ENCODE measurements at regions not wholly inside any gene's neighbourhood (a gene's known extent, or its start where the extent isn't known, plus 50 kb on each side); places are given as distances from the start of the nearest gene placed in this dataset.

- DNase-seq, result no peak
- no peaks in the 10 kb centered on the region for H4K20me1 ChIP-seq (ENCODE audit: low read length)
- H3K4me3 ChIP-seq (ENCODE audit: low read length), result no peak overlapping the region
- no peak overlapping the region for H2AFZ ChIP-seq (ENCODE audit: low read length)
- H3K27ac ChIP-seq (ENCODE audit: low read length), result no peak overlapping the region
- no peak overlapping the region for H3K4me2 ChIP-seq (ENCODE audit: low read length)
- H3K4me1 ChIP-seq (ENCODE audit: insufficient read depth, low read length), result no peaks in the 10 kb centered on the region
- TF ChIP-seq EZH2phosphoT487 (IDR thresholded peaks at IDR 0.05; ENCODE audit: borderline replicate concordance, low read length) (no peak), EZH2 (IDR thresholded peaks at IDR 0.05; ENCODE audit: low read length, unreplicated experiment) (no peak), CTCF (conservative IDR thresholded peaks at IDR 0.05; ENCODE audit: low read depth, low read length) (no peak)
- H3K9ac ChIP-seq (ENCODE audit: low read length), result no peak overlapping the region
- no peaks in the 10 kb centered on the region for H3K79me2 ChIP-seq (ENCODE audit: low read length)
- intact Hi-C loops (cut with micrococcal nuclease), result loop anchor here (5.0 kb wide), 1 partner anchor 333 kb away; no protein-coding TSS in a partner anchor
- no peaks in the 10 kb centered on the region for H3K9me3 ChIP-seq (ENCODE audit: low read length)
- no peaks in the 10 kb centered on the region for H3K9me2 ChIP-seq (replicated peaks; ENCODE audit: low read length)
- peaks cover 72% of the 10 kb centered on the region for H3K27me3 ChIP-seq (ENCODE audit: low read length)
- no peaks in the 10 kb centered on the region for H3K36me3 ChIP-seq (ENCODE audit: low read depth, low read length)
- ChIA-PET CTCF (no interaction called here), POLR2A (ENCODE audit: unreplicated experiment) (no interaction called here)
- ATAC-seq, result no peak
- no TSS peak for BruUV-seq (replicated peaks)
- no peaks in the 10 kb centered on the region for H3F3A ChIP-seq (ENCODE audit: low read length, unreplicated experiment)
These were observed 56.6 kb upstream of the NKX2-2 start for GRCh38 chr20:21570285-21570992.

GRCh38 chr20:21569586-21569985 lies 55.7 kb upstream of the NKX2-2 start:
- H3K4me2 ChIP-seq (ENCODE audit: low read length), result no peak overlapping the region
- ChIA-PET CTCF (no interaction called here), POLR2A (ENCODE audit: unreplicated experiment) (no interaction called here)
- no TSS peak for BruUV-seq (replicated peaks)
- no peak for ATAC-seq
- H3K9ac ChIP-seq (ENCODE audit: low read length), result no peak overlapping the region
- H3K79me2 ChIP-seq (ENCODE audit: low read length), result no peaks in the 10 kb centered on the region
- no peak overlapping the region for H3K4me3 ChIP-seq (ENCODE audit: low read length)
- no peak overlapping the region for H3K27ac ChIP-seq (ENCODE audit: low read length)
- no peaks in the 10 kb centered on the region for H3K4me1 ChIP-seq (ENCODE audit: insufficient read depth, low read length)
- no peaks in the 10 kb centered on the region for H4K20me1 ChIP-seq (ENCODE audit: low read length)
- no peaks in the 10 kb centered on the region for H3F3A ChIP-seq (ENCODE audit: low read length, unreplicated experiment)
- intact Hi-C loops (cut with micrococcal nuclease), result no loop called here
- no peaks in the 10 kb centered on the region for H3K9me3 ChIP-seq (ENCODE audit: low read length)
- H3K36me3 ChIP-seq (ENCODE audit: low read depth, low read length), result no peaks in the 10 kb centered on the region
- H2AFZ ChIP-seq (ENCODE audit: low read length), result no peak overlapping the region
- TF ChIP-seq EZH2phosphoT487 (IDR thresholded peaks at IDR 0.05; ENCODE audit: borderline replicate concordance, low read length), result no peak
- TF ChIP-seq CTCF (conservative IDR thresholded peaks at IDR 0.05; ENCODE audit: low read depth, low read length), result no peak
- no peak for TF ChIP-seq EZH2 (IDR thresholded peaks at IDR 0.05; ENCODE audit: low read length, unreplicated experiment)
- no peaks in the 10 kb centered on the region for H3K9me2 ChIP-seq (replicated peaks; ENCODE audit: low read length)
- no peak for DNase-seq
- peaks cover 72% of the 10 kb centered on the region for H3K27me3 ChIP-seq (ENCODE audit: low read length)

- no peak overlapping the region for H2AFZ ChIP-seq (ENCODE audit: low read length)
- H3K9me3 ChIP-seq (ENCODE audit: low read length), result no peaks in the 10 kb centered on the region
- intact Hi-C loops (cut with micrococcal nuclease), result no loop called here
- no peaks in the 10 kb centered on the region for H3K9me2 ChIP-seq (replicated peaks; ENCODE audit: low read length)
- no peaks in the 10 kb centered on the region for H4K20me1 ChIP-seq (ENCODE audit: low read length)
- H3K4me1 ChIP-seq (ENCODE audit: insufficient read depth, low read length), result no peaks in the 10 kb centered on the region
- H3K27ac ChIP-seq (ENCODE audit: low read length), result no peak overlapping the region
- no peaks in the 10 kb centered on the region for H3F3A ChIP-seq (ENCODE audit: low read length, unreplicated experiment)
- no peak overlapping the region for H3K9ac ChIP-seq (ENCODE audit: low read length)
- no peak overlapping the region for H3K4me3 ChIP-seq (ENCODE audit: low read length)
- CTCF ChIA-PET, result no interaction called here
- H3K4me2 ChIP-seq (ENCODE audit: low read length), result no peak overlapping the region
- DNase-seq (no peak), ATAC-seq (no peak; the same call in 1 of the 2 replicates)
- TF ChIP-seq CTCF (conservative IDR thresholded peaks at IDR 0.05; ENCODE audit: low read depth, low read length) (no peak), EZH2 (IDR thresholded peaks at IDR 0.05; ENCODE audit: low read length, unreplicated experiment) (no peak), EZH2phosphoT487 (IDR thresholded peaks at IDR 0.05; ENCODE audit: borderline replicate concordance, low read length) (no peak)
- H3K79me2 ChIP-seq (ENCODE audit: low read length), result no peaks in the 10 kb centered on the region
- POLR2A ChIA-PET (ENCODE audit: unreplicated experiment), result no interaction called here
- H3K36me3 ChIP-seq (ENCODE audit: low read depth, low read length), result no peaks in the 10 kb centered on the region
- H3K27me3 ChIP-seq (ENCODE audit: low read length), result peaks cover 88% of the 10 kb centered on the region
- no TSS peak for BruUV-seq (replicated peaks)
These were observed 50.4 kb upstream of the NKX2-2 start for GRCh38 chr20:21564127-21564773.
